ENCODE measurements at regions not wholly inside any gene's neighbourhood (a gene's known extent, or its start where the extent isn't known, plus 50 kb on each side); places are given as distances from the start of the nearest gene placed in this dataset.
"Not testable (repeated sequence)": the region's sequence is repeated elsewhere in the genome, so short reads cannot be mapped to it uniquely, and the experiment has no call there.

- TF ChIP-seq POLR2AphosphoS5 (IDR thresholded peaks at IDR 0.05; ENCODE audit: low read depth, low read length); POLR2A (IDR thresholded peaks at IDR 0.05; ENCODE audit: low read depth, low read length); TAF1 (IDR thresholded peaks at IDR 0.05; ENCODE audit: borderline replicate concordance, low read depth, low read length): not testable (repeated sequence)
Observed at GRCh38 chr16:33631713-33632112, 172.3 kb downstream of the TP53TG3F start.

Data from GM12892 (cell line).